Activated CD4-positive, CD25-positive, alpha-beta regulatory T cell treated with anti-CD3 and anti-CD28 coated beads, Interleukin-2, amount 50 U/mL, for 24 hours (primary cell): ENCODE measurements at regions not wholly inside any gene's neighbourhood (a gene's known extent, or its start where the extent isn't known, plus 50 kb on each side); places are given as distances from the start of the nearest gene placed in this dataset.

Source experiments
- ATAC-seq, 2 donors: fragments of 150-1000 bp; cut with Tn5 transposase; one replicate each; pipeline ENCODE4 v1.10.0; 2021; ENCODE audit warnings: mild to moderate bottlenecking in 1 of 2, moderate library complexity in 1 of 2

- ATAC-seq = no peak
Observed at GRCh38 chr12:77569876-77570275, 260.8 kb upstream of the NAV3 start.

GRCh38 chr12:77560714-77561113 is 270.0 kb upstream of the NAV3 start:
- ATAC-seq = no peak

- no peak for ATAC-seq
Observed at GRCh38 chr12:77559400-77560074, 271.2 kb upstream of the NAV3 start.

- no peak for ATAC-seq
Observed at GRCh38 chr12:77555074-77555473, 275.6 kb upstream of the NAV3 start.

GRCh38 chr12:77553976-77554619 is 276.6 kb upstream of the NAV3 start:
- ATAC-seq = no peak

GRCh38 chr12:77549383-77550128 is 281.1 kb upstream of the NAV3 start:
- ATAC-seq = no peak

GRCh38 chr12:77548797-77549196 is 281.9 kb upstream of the NAV3 start:
- no peak for ATAC-seq

- ATAC-seq = no peak
Observed at GRCh38 chr12:77540097-77540496, 290.6 kb upstream of the NAV3 start.

GRCh38 chr12:77537663-77538062 is 293.0 kb upstream of the NAV3 start:
- no peak for ATAC-seq

GRCh38 chr12:77535734-77536133 is 295.0 kb upstream of the NAV3 start:
- ATAC-seq = no peak

- ATAC-seq = no peak
Observed at GRCh38 chr12:77531912-77532311, 298.8 kb upstream of the NAV3 start.

GRCh38 chr12:77522247-77522646 is 308.4 kb upstream of the NAV3 start:
- no peak for ATAC-seq

- ATAC-seq = no peak
Observed at GRCh38 chr12:77521508-77522115, 309.1 kb upstream of the NAV3 start.

GRCh38 chr12:77514511-77514910 is 316.2 kb upstream of the NAV3 start:
- no peak for ATAC-seq

GRCh38 chr12:77510985-77511384 is 319.7 kb upstream of the NAV3 start:
- ATAC-seq = no peak

GRCh38 chr12:77504466-77504865 is 326.2 kb upstream of the NAV3 start:
- no peak for ATAC-seq

- ATAC-seq = no peak
Observed at GRCh38 chr12:77500089-77500488, 330.6 kb upstream of the NAV3 start.

GRCh38 chr12:77497647-77498046 is 333.0 kb upstream of the NAV3 start:
- ATAC-seq = no peak

- ATAC-seq = no peak
Observed at GRCh38 chr12:77496714-77497113, 334.0 kb upstream of the NAV3 start.

GRCh38 chr12:77494296-77494695 is 336.4 kb upstream of the NAV3 start:
- no peak for ATAC-seq

GRCh38 chr12:77493302-77494168 is 337.2 kb upstream of the NAV3 start:
- no peak for ATAC-seq

GRCh38 chr12:77492536-77492935 is 338.2 kb upstream of the NAV3 start:
- no peak for ATAC-seq
